ENCODE measurements at regions not wholly inside any gene's neighbourhood (a gene's known extent, or its start where the extent isn't known, plus 50 kb on each side); places are given as distances from the start of the nearest gene placed in this dataset.

DNA sequence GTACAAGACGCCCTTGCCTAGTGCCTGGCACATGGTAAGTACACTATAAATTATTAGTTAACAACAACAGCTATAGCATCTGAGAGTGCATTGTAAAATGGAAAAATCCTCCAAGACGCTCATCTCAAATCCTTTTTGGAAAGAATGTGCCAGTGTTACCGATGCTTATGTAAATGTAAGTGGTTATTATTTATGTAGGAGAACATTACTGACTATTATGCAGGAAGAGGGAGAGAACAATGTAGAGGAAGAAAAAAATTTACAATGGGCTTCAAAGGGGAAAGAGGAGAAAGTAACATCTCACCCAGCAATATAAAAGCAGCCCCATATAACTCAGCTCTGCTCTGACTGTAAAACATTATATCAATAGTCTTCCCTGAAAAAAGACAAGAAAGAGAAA, 155.3 kb upstream of the LPP start:
- TF ChIP-seq, protein P1, sequence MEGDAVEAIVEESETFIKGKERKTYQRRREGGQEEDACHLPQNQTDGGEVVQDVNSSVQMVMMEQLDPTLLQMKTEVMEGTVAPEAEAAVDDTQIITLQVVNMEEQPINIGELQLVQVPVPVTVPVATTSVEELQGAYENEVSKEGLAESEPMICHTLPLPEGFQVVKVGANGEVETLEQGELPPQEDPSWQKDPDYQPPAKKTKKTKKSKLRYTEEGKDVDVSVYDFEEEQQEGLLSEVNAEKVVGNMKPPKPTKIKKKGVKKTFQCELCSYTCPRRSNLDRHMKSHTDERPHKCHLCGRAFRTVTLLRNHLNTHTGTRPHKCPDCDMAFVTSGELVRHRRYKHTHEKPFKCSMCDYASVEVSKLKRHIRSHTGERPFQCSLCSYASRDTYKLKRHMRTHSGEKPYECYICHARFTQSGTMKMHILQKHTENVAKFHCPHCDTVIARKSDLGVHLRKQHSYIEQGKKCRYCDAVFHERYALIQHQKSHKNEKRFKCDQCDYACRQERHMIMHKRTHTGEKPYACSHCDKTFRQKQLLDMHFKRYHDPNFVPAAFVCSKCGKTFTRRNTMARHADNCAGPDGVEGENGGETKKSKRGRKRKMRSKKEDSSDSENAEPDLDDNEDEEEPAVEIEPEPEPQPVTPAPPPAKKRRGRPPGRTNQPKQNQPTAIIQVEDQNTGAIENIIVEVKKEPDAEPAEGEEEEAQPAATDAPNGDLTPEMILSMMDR (conservative IDR thresholded peaks at IDR 0.05; ENCODE audit: low read depth, low read length), result no peak
- no peak for DNase-seq (ENCODE audit: low read depth)
- no peak overlapping the region for H3K4me3 ChIP-seq (ENCODE audit: low read depth, low read length)

DNA sequence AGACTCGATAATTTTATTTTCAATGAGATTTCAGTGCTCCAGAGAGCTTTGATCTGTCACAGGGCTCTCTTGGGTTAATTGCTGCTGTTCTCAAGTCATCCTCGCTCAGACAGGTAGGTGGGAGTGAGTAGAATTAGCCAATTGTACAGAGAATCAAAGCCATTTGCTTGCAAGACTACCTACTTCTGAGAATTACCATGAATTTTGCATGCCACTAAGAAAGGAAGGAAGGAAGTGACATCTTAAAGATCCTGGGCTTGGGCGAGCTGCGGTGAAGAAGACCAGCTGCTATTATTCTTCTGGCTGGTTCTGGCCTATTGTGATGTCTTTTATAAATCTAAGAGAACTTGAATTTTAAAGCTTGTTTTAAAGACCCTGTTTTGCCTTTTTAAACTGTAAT, 154.1 kb upstream of the LPP start:
- TF ChIP-seq, protein P1 (conservative IDR thresholded peaks at IDR 0.05; ENCODE audit: low read depth, low read length), result no peak
- no peak overlapping the region for H3K4me3 ChIP-seq (ENCODE audit: low read depth, low read length)
- no peak for DNase-seq (ENCODE audit: low read depth)

DNA sequence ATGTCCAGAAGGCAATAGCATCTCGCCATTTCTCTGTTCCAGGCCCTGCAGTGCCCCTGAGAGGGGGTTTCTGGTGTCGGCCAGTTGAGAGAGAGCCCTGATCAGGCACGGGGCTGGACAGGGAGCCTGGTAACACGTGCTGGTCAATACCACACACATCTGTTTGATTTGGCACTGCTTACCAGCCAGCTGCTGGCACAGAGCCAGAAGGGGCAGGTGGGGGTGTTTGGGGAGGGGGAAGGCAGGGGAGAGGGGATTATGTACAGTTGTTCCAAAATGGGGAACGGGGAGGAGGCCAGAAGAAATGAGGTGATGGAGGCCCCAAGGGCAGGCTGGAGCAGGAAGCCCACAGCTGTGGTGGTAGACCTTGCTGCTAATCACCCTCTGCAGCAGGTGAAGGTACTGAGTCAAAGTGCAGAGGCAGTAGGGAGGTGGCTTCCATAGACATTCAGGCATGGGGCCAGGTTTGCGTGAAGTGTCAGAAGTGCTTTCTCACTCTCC, 153.5 kb upstream of the LPP start:
- TF ChIP-seq, protein P1 (conservative IDR thresholded peaks at IDR 0.05; ENCODE audit: low read depth, low read length), result no peak
- no peak overlapping the region for H3K4me3 ChIP-seq (ENCODE audit: low read depth, low read length)
- no peak for DNase-seq (ENCODE audit: low read depth)

DNA sequence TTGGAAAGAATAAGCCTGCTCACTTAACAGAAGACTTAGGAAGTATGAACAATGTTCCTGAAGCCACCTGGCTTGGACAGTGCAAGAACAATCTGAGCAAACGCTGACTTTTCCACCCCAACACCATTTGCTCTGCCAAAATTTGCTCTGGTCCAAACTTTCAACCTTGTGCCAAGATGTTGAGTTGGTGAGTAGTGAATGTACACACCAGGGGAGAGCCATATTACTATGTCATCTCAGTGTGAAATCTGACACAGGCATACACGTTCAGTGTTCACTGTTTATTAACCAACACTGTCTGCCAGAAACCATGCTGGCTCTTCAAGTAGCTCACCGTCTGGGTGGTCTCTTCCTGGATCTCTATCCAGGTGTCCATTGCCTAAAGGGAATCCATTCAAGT, 152.9 kb upstream of the LPP start:
- DNase-seq (ENCODE audit: low read depth), result no peak
- no peak overlapping the region for H3K4me3 ChIP-seq (ENCODE audit: low read depth, low read length)
- TF ChIP-seq, protein P1 (conservative IDR thresholded peaks at IDR 0.05; ENCODE audit: low read depth, low read length), result no peak

DNA sequence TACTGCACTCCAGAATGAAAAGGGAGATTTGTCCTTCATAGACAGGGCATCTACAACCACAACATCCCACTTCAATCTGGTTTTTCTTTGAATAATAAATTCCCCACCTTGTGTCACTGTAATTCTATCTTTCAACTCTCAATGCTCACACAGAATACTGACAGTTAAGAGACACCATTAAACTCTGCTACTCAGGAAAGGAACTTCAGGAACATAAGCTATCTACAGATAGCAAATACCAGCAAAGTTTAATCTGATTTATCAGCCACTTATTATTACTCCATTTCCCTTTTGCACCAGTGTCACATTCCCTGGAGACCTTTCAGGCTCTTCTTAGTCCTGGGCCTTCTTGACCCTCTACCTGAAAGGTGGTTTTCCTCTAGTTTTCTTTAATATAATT, 152.0 kb upstream of the LPP start:
- TF ChIP-seq, protein P1 (conservative IDR thresholded peaks at IDR 0.05; ENCODE audit: low read depth, low read length), result no peak
- no peak for DNase-seq (ENCODE audit: low read depth)
- no peak overlapping the region for H3K4me3 ChIP-seq (ENCODE audit: low read depth, low read length)

DNA sequence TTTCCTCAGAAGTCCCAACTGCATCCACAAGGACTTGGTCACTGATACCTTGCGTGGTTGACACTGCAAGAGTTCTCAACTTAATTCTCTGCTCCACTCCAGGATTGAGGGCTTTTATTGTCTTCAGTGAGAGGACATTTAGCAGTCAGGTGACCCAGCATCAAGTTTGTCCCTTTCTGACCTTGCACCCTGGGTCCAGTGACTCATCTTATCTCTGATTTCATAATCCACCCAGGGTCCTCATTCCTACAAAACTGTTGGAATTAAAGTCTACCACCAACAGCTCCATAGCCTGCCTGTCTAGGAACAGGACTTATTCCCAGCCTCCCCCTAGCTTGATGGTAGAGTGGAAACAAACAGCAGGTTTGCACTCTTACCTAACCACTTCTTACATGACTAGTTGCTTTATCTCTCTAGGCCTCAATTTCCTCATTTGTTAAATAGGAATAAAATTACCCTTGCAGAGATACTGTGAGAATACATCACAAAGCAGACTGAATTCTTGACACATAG, 151.3 kb upstream of the LPP start:
- H3K4me3 ChIP-seq (ENCODE audit: low read depth, low read length), result no peak overlapping the region
- no peak for DNase-seq (ENCODE audit: low read depth)
- TF ChIP-seq, protein P1 (conservative IDR thresholded peaks at IDR 0.05; ENCODE audit: low read depth, low read length), result no peak
